Adrenal gland (tissue), 5 donors: ENCODE measurements at regions not wholly inside any gene's neighbourhood (a gene's known extent, or its start where the extent isn't known, plus 50 kb on each side); places are given as distances from the start of the nearest gene placed in this dataset.

Source experiments
- CTCF ChIP-seq, 6 experiments: fragments of 450-650 bp in 4 of 6; fragments of 200-600 bp in 2 of 6; sonication (generic) in 1 of 6; IDR thresholded peaks; 1 replicate in 5 of 6; 2 replicates in 1 of 6; pipeline versions ENCODE4 v1.5.1 to v1.8.0; 2016 to 2021; ENCODE audit warnings: antibody characterized with exemption in 6 of 6, mild to moderate bottlenecking in 2 of 6, moderate library complexity in 1 of 6
- POLR2A ChIP-seq, 2 donors: fragments of 450-650 bp; IDR thresholded peaks; one replicate each; pipeline ENCODE4 v1.6.1; 2017; ENCODE audit warnings: antibody characterized with exemption in 2 of 2, mild to moderate bottlenecking in 2 of 2, moderate library complexity in 1 of 2
- donor health status: DM: no; HTN: no; CAD: no.

- no peak for TF ChIP-seq CTCF (IDR thresholded peaks at IDR 0.05)
- TF ChIP-seq POLR2A (IDR thresholded peaks at IDR 0.05) = no peak
Observed at GRCh38 chr14:27958757-27959156, 807.8 kb upstream of the FOXG1 start.
